Fibroblast of lung (primary cell): ENCODE measurements at regions not wholly inside any gene's neighbourhood (a gene's known extent, or its start where the extent isn't known, plus 50 kb on each side); places are given as distances from the start of the nearest gene placed in this dataset.
"Not testable (repeated sequence)": the region's sequence is repeated elsewhere in the genome, so short reads cannot be mapped to it uniquely, and the experiment has no call there.

Experiments used
- DNase-seq, 2 donors: peaks; one replicate each; pipeline versions ENCODE4 v3.0.0 to v3.0.0-alpha.2; 2010; ENCODE audit warnings: low read depth in 2 of 2
- H2AFZ ChIP-seq: 2 replicates; pipeline ENCODE4 v1.5.1; 2012; ENCODE audit warnings: low read length, control low read depth, inconsistent platforms
- H3K27ac ChIP-seq: 2 replicates; pipeline ENCODE4 v1.5.1; 2011; ENCODE audit warnings: low read length, control low read depth; ENCODE audit not compliant: insufficient read depth
- H3K27me3 ChIP-seq: 2 replicates; pipeline ENCODE4 v1.5.1; 2011; ENCODE audit warnings: mild to moderate bottlenecking, low read length; ENCODE audit not compliant: control insufficient read depth, insufficient read depth
- H3K36me3 ChIP-seq: 2 replicates; pipeline ENCODE4 v1.5.1; 2011; ENCODE audit warnings: low read length; ENCODE audit not compliant: control insufficient read depth, insufficient read depth
- H3K4me1 ChIP-seq: 2 replicates; pipeline ENCODE4 v1.5.1; 2011; ENCODE audit warnings: low read length; ENCODE audit not compliant: control insufficient read depth, insufficient read depth; ENCODE audit errors: extremely low read depth
- H3K4me2 ChIP-seq: 2 replicates; pipeline ENCODE4 v1.5.1; 2011; ENCODE audit warnings: low read length, control low read depth; ENCODE audit not compliant: insufficient read depth; ENCODE audit errors: extremely low read depth
- H3K4me3 ChIP-seq, 4 experiments: fragments of 200-600 bp in 1 of 4; sonication (generic) in 1 of 4; replicated peaks in 1 of 4; 2 replicates each; pipeline ENCODE4 v1.5.1; 2011 to 2016; ENCODE audit warnings: low read length in 4 of 4, low read depth in 3 of 4, mild to moderate bottlenecking in 3 of 4, control low read depth in 2 of 4, inconsistent platforms in 1 of 4, mixed read lengths in 1 of 4; ENCODE audit not compliant: insufficient read depth in 1 of 4; ENCODE audit errors: control extremely low read depth in 1 of 4
- H3K79me2 ChIP-seq: 2 replicates; pipeline ENCODE4 v1.5.1; 2012; ENCODE audit warnings: mild to moderate bottlenecking, low read length, inconsistent platforms; ENCODE audit not compliant: control insufficient read depth, insufficient read depth
- H3K9ac ChIP-seq: 2 replicates; pipeline ENCODE4 v1.5.1; 2011; ENCODE audit warnings: mild to moderate bottlenecking, low read length, control low read depth; ENCODE audit not compliant: insufficient read depth
- H3K9me3 ChIP-seq: 2 replicates; pipeline ENCODE4 v1.5.1; 2012; ENCODE audit warnings: low read depth, low read length; ENCODE audit not compliant: control insufficient read depth, insufficient read depth
- H4K20me1 ChIP-seq: 2 replicates; pipeline ENCODE4 v1.5.1; 2011; ENCODE audit warnings: low read length; ENCODE audit not compliant: control insufficient read depth, insufficient read depth; ENCODE audit errors: extremely low read depth
- CTCF ChIP-seq, 2 donors: IDR thresholded peaks in 1 of 2; conservative IDR thresholded peaks in 1 of 2; 1 replicate in 1 of 2; 2 replicates in 1 of 2; pipeline ENCODE4 v1.5.1; 2011 to 2012; ENCODE audit warnings: low read length in 2 of 2, control low read depth in 1 of 2, inconsistent platforms in 1 of 2, low read depth in 1 of 2, mild to moderate bottlenecking in 1 of 2
- EZH2 ChIP-seq: IDR thresholded peaks from 2 replicates; pipeline ENCODE4 v1.5.1; 2012; ENCODE audit warnings: low read length, control low read depth, mild to moderate bottlenecking; ENCODE audit errors: missing control alignments

DNA sequence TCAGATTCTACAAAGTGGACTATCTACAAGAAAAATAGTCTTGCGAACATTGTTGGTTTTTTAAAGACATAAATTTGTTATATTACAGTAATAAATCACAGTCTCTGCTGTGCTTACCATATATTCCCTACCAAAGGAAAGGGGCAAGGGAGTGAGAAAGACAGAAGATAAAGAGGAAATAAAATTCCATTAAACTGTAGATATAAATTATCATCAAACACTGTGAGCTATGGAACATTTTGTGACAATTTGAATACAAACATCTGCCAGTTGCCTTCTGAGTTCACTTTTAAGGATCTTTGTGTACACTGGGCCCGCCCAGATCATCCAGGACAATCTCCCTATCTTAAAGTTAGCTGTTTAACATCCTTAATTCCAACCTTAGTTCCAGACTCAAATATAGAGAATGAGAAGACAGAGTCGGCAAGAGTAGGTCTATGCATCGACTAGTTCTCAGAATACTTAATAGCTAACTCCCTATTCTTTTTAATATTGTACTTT lies 122.8 kb downstream of the NUFIP1 start:
- Histone ChIP-seq H3K27ac (no peak overlapping the region), H3K4me2 (no peak overlapping the region), H3K4me3 (no peak overlapping the region), H3K79me2 (no peaks in the 10 kb centered on the region), H3K9ac (no peak overlapping the region), H3K4me1 (no peaks in the 10 kb centered on the region), H3K27me3 (peaks cover 2% of the 10 kb centered on the region), H4K20me1 (no peaks in the 10 kb centered on the region), H3K9me3 (no peaks in the 10 kb centered on the region), H3K36me3 (no peaks in the 10 kb centered on the region), H2AFZ (no peak overlapping the region)
- DNase-seq, result no peak
- TF ChIP-seq EZH2 (no peak), CTCF (conservative IDR thresholded peaks at IDR 0.05 in 1 of 2, IDR thresholded peaks at IDR 0.05 in 1 of 2; ENCODE audit: low read depth in 1 of 2, low read length in 2 of 2) (no peak)

- Histone ChIP-seq H3K27ac (no peak overlapping the region), H3K4me3 (no peak overlapping the region), H3K4me2 (no peak overlapping the region), H3K27me3 (peaks cover 2% of the 10 kb centered on the region), H2AFZ (no peak overlapping the region), H3K4me1 (no peaks in the 10 kb centered on the region), H3K9ac (no peak overlapping the region), H3K9me3 (no peaks in the 10 kb centered on the region), H3K36me3 (no peaks in the 10 kb centered on the region), H4K20me1 (no peaks in the 10 kb centered on the region), H3K79me2 (no peaks in the 10 kb centered on the region)
- no peak for DNase-seq
- TF ChIP-seq CTCF (conservative IDR thresholded peaks at IDR 0.05 in 1 of 2, IDR thresholded peaks at IDR 0.05 in 1 of 2; ENCODE audit: low read depth in 1 of 2, low read length in 2 of 2), result no peak
- TF ChIP-seq EZH2, result no peak
Observed at GRCh38 chr13:44865722-44866410, 123.4 kb downstream of the NUFIP1 start.

GRCh38 chr13:44863641-44864040 lies 125.6 kb downstream of the NUFIP1 start:
- H3K79me2 ChIP-seq, H3K27ac ChIP-seq: not testable (repeated sequence)

More at GRCh38 chr13:44863641-44864040, 125.6 kb downstream of the NUFIP1 start:
- not testable (repeated sequence) for H3K36me3 ChIP-seq, DNase-seq, H3K4me2 ChIP-seq, H3K4me1 ChIP-seq, H3K9me3 ChIP-seq, H2AFZ ChIP-seq, H4K20me1 ChIP-seq, H3K27me3 ChIP-seq, H3K4me3 ChIP-seq, H3K9ac ChIP-seq
